Lung (tissue), 11 donors: ENCODE measurements at regions not wholly inside any gene's neighbourhood (a gene's known extent, or its start where the extent isn't known, plus 50 kb on each side); places are given as distances from the start of the nearest gene placed in this dataset.

ENCODE experiments used
- ATAC-seq: fragments of 200-7000 bp; cut with Tn5 transposase; one replicate; pipeline ENCODE4 v1.9.1; 2020; ENCODE audit warnings: moderate number of reproducible peaks; ENCODE audit not compliant: insufficient read depth, low FRiP score
- DNase-seq, 3 donors: peaks; one replicate each; pipeline ENCODE4 v3.0.0-alpha.2; 2013 to 2017
- H3K27ac ChIP-seq, 2 donors: one replicate each; pipeline ENCODE4 v1.5.1; 2013; ENCODE audit warnings: mild to moderate bottlenecking in 2 of 2, moderate library complexity in 2 of 2, control low read depth in 1 of 2, inconsistent platforms in 1 of 2, low read depth in 1 of 2, low read length in 1 of 2
- H3K27me3 ChIP-seq, 3 donors: one replicate each; pipeline ENCODE4 v1.5.1; 2013; ENCODE audit warnings: low read length in 2 of 3; ENCODE audit not compliant: control insufficient read depth in 3 of 3, insufficient read depth in 3 of 3
- H3K36me3 ChIP-seq, 4 donors: one replicate each; pipeline ENCODE4 v1.5.1; 2013; ENCODE audit warnings: low read length in 4 of 4, mild to moderate bottlenecking in 1 of 4, moderate library complexity in 1 of 4; ENCODE audit not compliant: control insufficient read depth in 4 of 4, insufficient read depth in 4 of 4
- H3K4me1 ChIP-seq, 5 donors: one replicate each; pipeline ENCODE4 v1.5.1; 2013; ENCODE audit warnings: low read length in 5 of 5, mild to moderate bottlenecking in 2 of 5, moderate library complexity in 1 of 5; ENCODE audit not compliant: control insufficient read depth in 5 of 5, insufficient read depth in 5 of 5
- H3K4me3 ChIP-seq: one replicate; pipeline ENCODE4 v1.5.1; 2013; ENCODE audit warnings: mild to moderate bottlenecking, control low read depth, moderate library complexity
- H3K9ac ChIP-seq, 2 donors: one replicate each; pipeline ENCODE4 v1.5.1; 2013; ENCODE audit warnings: low read length in 2 of 2, control low read depth in 1 of 2; ENCODE audit not compliant: insufficient read depth in 1 of 2
- H3K9me3 ChIP-seq, 4 donors: one replicate each; pipeline ENCODE4 v1.5.1; 2013; ENCODE audit warnings: low read length in 3 of 4, mild to moderate bottlenecking in 1 of 4, moderate library complexity in 1 of 4; ENCODE audit not compliant: control insufficient read depth in 4 of 4, insufficient read depth in 3 of 4
- WGBS, 2 donors: extraction: QIAGEN DNeasy Blood & Tissue Kit; methylation state at CpG; one replicate each; pipeline ENCODE4 v1.1.7; 2013; 5-methylcytosine and 5-hydroxymethylcytosine counted together
- TF ChIP-seq, protein P1 (sequence below): IDR thresholded peaks from 2 replicates; pipeline ENCODE4 v1.5.1; 2012; ENCODE audit warnings: mild to moderate bottlenecking; ENCODE audit errors: control extremely low read depth, extremely low read depth
- donor health status: control.
- donor health status: control.
- donor health status: Bipolar disorder and iron deficiency.
- donor health status: healthy.
- donor health status: DM: yes; HTN: yes; CAD: no.

DNA sequence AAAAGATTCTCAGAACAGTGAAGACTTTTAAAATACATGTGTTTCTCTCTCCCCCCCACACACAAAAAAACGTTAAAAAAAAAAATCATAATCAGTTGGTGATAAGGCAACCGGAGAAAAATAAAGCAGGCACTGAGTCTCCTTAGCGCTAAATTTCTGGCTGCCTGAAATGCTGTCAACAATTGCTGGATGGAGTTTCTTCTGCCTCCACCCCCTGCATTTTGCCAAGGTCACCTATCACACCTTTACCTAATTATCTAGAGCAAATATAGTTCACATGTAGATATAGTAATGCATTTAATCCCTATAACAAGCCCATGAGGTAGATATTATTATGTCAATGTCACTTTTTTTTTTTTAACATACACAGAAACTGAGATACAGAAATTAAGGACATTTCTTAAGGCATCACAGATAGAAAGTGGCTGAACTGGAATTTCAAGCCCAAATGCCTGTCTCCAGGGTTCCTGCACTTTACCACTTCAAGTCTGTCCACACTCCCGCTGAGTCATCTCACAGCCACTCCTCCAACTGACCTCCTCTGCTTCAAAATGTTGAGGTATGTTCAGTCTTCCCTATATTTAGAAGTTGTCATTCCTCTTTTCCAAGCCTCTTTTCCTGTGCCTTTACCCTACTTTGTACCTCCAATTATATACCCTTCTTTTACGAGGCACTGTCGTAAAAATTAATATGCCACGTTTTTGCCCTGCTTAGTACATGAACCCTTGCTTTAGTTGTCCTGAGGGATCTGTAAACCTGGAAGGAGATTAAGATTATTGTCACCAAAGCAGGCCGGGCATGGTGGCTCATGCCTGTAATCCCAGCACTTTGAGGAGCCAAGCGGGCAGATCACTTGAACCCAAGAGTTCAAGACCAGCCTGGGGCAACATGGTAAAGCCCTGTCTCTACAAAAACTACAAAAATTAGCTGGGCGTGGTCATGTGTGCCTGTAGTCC lies 72.8 kb upstream of the MPP7 start:
- Histone ChIP-seq H3K4me1 (peaks cover 0 to 5% (median 0%) of the 10 kb centered on the region in 5 donors), H3K27me3 (no peaks in the 10 kb centered on the region), H3K9ac (no peak overlapping the region), H3K4me3 (no peak overlapping the region), H3K27ac (peak overlapping the region in 1 of 2 donors; percentile 74), H3K9me3 (peaks cover 0 to 3% (median 0%) of the 10 kb centered on the region in 4 donors), H3K36me3 (no peaks in the 10 kb centered on the region)
- 66 to 88% methylated on average over 10 of the region's 10 CpGs for WGBS, 2 donors
- TF ChIP-seq, protein P1, sequence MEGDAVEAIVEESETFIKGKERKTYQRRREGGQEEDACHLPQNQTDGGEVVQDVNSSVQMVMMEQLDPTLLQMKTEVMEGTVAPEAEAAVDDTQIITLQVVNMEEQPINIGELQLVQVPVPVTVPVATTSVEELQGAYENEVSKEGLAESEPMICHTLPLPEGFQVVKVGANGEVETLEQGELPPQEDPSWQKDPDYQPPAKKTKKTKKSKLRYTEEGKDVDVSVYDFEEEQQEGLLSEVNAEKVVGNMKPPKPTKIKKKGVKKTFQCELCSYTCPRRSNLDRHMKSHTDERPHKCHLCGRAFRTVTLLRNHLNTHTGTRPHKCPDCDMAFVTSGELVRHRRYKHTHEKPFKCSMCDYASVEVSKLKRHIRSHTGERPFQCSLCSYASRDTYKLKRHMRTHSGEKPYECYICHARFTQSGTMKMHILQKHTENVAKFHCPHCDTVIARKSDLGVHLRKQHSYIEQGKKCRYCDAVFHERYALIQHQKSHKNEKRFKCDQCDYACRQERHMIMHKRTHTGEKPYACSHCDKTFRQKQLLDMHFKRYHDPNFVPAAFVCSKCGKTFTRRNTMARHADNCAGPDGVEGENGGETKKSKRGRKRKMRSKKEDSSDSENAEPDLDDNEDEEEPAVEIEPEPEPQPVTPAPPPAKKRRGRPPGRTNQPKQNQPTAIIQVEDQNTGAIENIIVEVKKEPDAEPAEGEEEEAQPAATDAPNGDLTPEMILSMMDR, result no peak
- no peak for DNase-seq
- peak; percentile 53 for ATAC-seq

DNA sequence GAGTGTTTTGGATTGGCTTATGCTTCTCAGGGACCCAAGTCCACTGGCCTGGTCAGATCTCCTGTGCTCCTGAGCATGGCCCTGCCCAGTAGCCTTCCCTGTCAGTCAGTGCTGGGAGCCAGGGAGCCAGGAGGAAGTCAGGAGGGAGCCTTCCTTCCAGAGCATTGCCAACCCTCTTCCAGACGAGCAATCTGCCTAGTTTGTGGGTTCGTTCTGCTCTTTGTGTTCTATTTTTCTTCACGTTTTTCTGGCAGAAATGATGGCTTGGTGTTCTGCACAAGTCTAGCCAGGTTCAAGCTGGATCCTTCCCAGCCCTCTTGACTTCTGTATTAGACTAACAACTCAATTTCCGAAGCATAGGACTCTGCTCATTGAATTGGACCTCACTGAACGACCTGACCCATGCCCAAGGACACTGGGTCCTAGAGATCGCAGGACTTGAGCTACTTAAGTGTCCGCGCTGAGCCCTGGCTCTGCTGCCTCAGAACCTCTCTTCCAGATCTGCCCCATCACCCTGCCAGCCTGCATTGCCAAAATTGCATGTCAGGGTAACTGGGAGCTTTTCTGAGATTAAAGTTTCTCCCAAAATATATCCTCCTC lies 76.2 kb upstream of the MPP7 start:
- Histone ChIP-seq H3K36me3 (no peaks in the 10 kb centered on the region), H3K4me3 (no peak overlapping the region), H3K4me1 (peaks cover 0 to 5% (median 0%) of the 10 kb centered on the region in 5 donors), H3K9me3 (no peaks in the 10 kb centered on the region), H3K27me3 (no peaks in the 10 kb centered on the region), H3K9ac (no peak overlapping the region), H3K27ac (peak overlapping the region in 1 of 2 donors; percentile 56)
- TF ChIP-seq, protein P1, result no peak
- no peak for ATAC-seq
- DNase-seq, result no peak
- 69 to 72% methylated on average over 8 of the region's 8 CpGs for WGBS, 2 donors

DNA sequence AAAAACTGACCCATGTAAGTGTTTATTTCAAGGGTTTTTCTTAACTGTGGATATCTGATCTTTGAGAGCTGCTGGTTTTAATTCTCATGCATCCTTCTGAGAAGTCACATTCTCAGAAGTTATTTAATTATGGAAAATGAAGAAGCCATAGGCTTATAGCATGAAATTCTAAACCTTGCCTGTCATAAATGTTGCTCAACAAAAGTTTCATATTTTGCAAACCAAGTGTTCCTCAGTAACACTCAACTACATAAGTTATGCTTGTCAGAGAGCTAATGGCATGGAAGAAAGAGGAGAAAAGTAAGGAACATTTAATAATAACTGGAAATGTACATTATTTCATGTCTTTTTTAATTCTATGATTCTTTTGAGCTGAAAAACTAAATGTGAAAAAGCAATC lies 78.6 kb upstream of the MPP7 start:
- Histone ChIP-seq H3K27me3 (peaks cover 0 to 3% (median 0%) of the 10 kb centered on the region in 3 donors), H3K9me3 (no peaks in the 10 kb centered on the region), H3K27ac (no peak overlapping the region), H3K4me3 (no peak overlapping the region), H3K36me3 (no peaks in the 10 kb centered on the region), H3K4me1 (peaks cover 0 to 4% (median 0%) of the 10 kb centered on the region in 5 donors), H3K9ac (no peak overlapping the region)
- no peak for ATAC-seq
- TF ChIP-seq, protein P1, result no peak
- no peak for DNase-seq
